ENCODE measurements at regions not wholly inside any gene's neighbourhood (a gene's known extent, or its start where the extent isn't known, plus 50 kb on each side); places are given as distances from the start of the nearest gene placed in this dataset.

- H3K27me3 ChIP-seq (ENCODE audit: insufficient read depth, low read length): peaks cover 16% of the 10 kb centered on the region; the same call in 1 of the 2 replicates
- no peaks in the 10 kb centered on the region for H4K20me1 ChIP-seq (ENCODE audit: control insufficient read depth, insufficient read depth, insufficient read length)
- H3K14ac ChIP-seq (ENCODE audit: insufficient read depth, low read length): no peak overlapping the region
- no peak overlapping the region for H2BK20ac ChIP-seq (ENCODE audit: low read depth, low read length, poor library complexity, severe bottlenecking)
- Mint-ChIP-seq H3K4me3 (no peak overlapping the region), H3K27ac (no peak overlapping the region), H3K36me3 (ENCODE audit: insufficient read depth in 1 of 3, low read depth in 3 of 3) (no peaks in the 10 kb centered on the region), H3K27me3 (ENCODE audit: low read depth) (peaks cover 40% of the 10 kb centered on the region), H3K4me1 (peaks cover 13 to 17% of the 10 kb centered on the region in 2 experiments), H3K9me3 (no peaks in the 10 kb centered on the region)
- H2BK5ac ChIP-seq (ENCODE audit: insufficient read length, low read length): no peak overlapping the region
- no peak overlapping the region for H4K91ac ChIP-seq (ENCODE audit: insufficient read length, low read depth, low read length)
- no peak overlapping the region for H3K56ac ChIP-seq (ENCODE audit: insufficient read length, low read depth, low read length)
- H3K79me2 ChIP-seq (ENCODE audit: insufficient read depth, low read length): no peaks in the 10 kb centered on the region
- H3K9me3 ChIP-seq (ENCODE audit: control insufficient read depth, low read depth, low read length): no peaks in the 10 kb centered on the region
- H3K4ac ChIP-seq (ENCODE audit: low read depth, low read length): no peak overlapping the region
- H3K23me2 ChIP-seq (ENCODE audit: insufficient read length, low read depth, low read length, poor library complexity, severe bottlenecking): peaks cover 5% of the 10 kb centered on the region
- WGBS (ENCODE audit: extremely low coverage, insufficient read length, low lambda C conversion rate): no CpG with 5 or more reads among the region's 5 CpGs
- no peak overlapping the region for H2AK5ac ChIP-seq (ENCODE audit: insufficient read length, low read length)
- DNase-seq: no peak
- H2BK15ac ChIP-seq (ENCODE audit: low read depth, low read length): no peak overlapping the region
- no peak for TF ChIP-seq CTCF (conservative IDR thresholded peaks at IDR 0.05)
- no peak overlapping the region for H2AFZ ChIP-seq (ENCODE audit: low read length)
- H4K8ac ChIP-seq (replicated peaks; ENCODE audit: insufficient read length, low read depth, low read length): no peak overlapping the region
- no peak overlapping the region for H2BK12ac ChIP-seq (ENCODE audit: insufficient read length, low read depth, low read length)
- no peak overlapping the region for H3K27ac ChIP-seq (ENCODE audit: insufficient read length, low read depth, low read length)
- no peak overlapping the region for H2BK120ac ChIP-seq (ENCODE audit: low read depth, low read length, poor library complexity, severe bottlenecking)
- H3K9ac ChIP-seq (ENCODE audit: extremely low read depth, insufficient read length, low read length): no peak overlapping the region
- no peaks in the 10 kb centered on the region for H3K4me1 ChIP-seq (ENCODE audit: insufficient read depth, low read length)
- no peak overlapping the region for H3T11ph ChIP-seq (ENCODE audit: low read length)
- H3K18ac ChIP-seq (ENCODE audit: insufficient read length, low read depth, low read length): no peak overlapping the region
- H3K79me1 ChIP-seq (ENCODE audit: insufficient read depth, low read depth, low read length, poor library complexity, severe bottlenecking): no peaks in the 10 kb centered on the region
- H3K4me2 ChIP-seq (ENCODE audit: insufficient read depth, insufficient read length, low read length): no peak overlapping the region
- no peak overlapping the region for H4K5ac ChIP-seq (ENCODE audit: insufficient read length, low read depth, low read length)
- H3K23ac ChIP-seq (ENCODE audit: insufficient read length, low read depth, low read length): no peak overlapping the region
Measured at GRCh38 chr15:66840615-66841390, 138.8 kb downstream of the SMAD6 start.

All from H9 (cell line).